Endothelial cell of umbilical vein (primary cell): ENCODE measurements at regions not wholly inside any gene's neighbourhood (a gene's known extent, or its start where the extent isn't known, plus 50 kb on each side); places are given as distances from the start of the nearest gene placed in this dataset.
"Not testable (repeated sequence)": the region's sequence is repeated elsewhere in the genome, so short reads cannot be mapped to it uniquely, and the experiment has no call there.

ENCODE experiments used
- TF ChIP-seq, protein P1 (sequence below), 2 donors: IDR thresholded peaks; 1 replicate in 1 of 2; 2 replicates in 1 of 2; pipeline ENCODE4 v1.5.1; 2011; ENCODE audit warnings: low read length in 2 of 2, mild to moderate bottlenecking in 2 of 2, moderate library complexity in 2 of 2, control low read depth in 1 of 2, inconsistent platforms in 1 of 2, low read depth in 1 of 2; ENCODE audit not compliant: insufficient read depth in 1 of 2; ENCODE audit errors: extremely low read depth in 1 of 2
- TF ChIP-seq, protein P2 (sequence below): IDR thresholded peaks from 2 replicates; pipeline ENCODE4 v1.6.1; 2011; ENCODE audit not compliant: insufficient read depth, insufficient read length

DNA sequence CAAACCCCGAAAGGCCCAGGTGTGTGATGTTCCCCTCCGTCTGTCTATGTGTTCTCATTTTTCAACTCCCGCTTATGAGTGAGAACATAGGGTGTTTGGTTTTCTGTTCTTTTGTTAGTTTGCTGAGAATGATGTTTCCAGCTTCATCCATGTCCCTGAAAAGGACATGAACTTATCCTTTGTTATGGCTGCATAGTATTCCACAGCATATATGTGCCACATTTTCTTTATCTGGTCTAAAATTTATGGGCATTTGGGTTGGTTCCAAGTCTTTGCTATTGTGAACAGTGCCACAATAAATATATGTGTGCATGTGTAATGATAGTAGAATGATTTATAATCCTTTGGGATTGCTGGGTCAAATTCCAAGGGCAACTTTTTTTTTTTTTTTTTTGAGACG is 519.1 kb downstream of the NTRK3 start:
- TF ChIP-seq, protein P1, sequence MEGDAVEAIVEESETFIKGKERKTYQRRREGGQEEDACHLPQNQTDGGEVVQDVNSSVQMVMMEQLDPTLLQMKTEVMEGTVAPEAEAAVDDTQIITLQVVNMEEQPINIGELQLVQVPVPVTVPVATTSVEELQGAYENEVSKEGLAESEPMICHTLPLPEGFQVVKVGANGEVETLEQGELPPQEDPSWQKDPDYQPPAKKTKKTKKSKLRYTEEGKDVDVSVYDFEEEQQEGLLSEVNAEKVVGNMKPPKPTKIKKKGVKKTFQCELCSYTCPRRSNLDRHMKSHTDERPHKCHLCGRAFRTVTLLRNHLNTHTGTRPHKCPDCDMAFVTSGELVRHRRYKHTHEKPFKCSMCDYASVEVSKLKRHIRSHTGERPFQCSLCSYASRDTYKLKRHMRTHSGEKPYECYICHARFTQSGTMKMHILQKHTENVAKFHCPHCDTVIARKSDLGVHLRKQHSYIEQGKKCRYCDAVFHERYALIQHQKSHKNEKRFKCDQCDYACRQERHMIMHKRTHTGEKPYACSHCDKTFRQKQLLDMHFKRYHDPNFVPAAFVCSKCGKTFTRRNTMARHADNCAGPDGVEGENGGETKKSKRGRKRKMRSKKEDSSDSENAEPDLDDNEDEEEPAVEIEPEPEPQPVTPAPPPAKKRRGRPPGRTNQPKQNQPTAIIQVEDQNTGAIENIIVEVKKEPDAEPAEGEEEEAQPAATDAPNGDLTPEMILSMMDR (IDR thresholded peaks at IDR 0.05; ENCODE audit: extremely low read depth in 1 of 2, insufficient read depth in 1 of 2, low read depth in 1 of 2, low read length in 2 of 2) = not testable (repeated sequence)
- TF ChIP-seq, protein P2, sequence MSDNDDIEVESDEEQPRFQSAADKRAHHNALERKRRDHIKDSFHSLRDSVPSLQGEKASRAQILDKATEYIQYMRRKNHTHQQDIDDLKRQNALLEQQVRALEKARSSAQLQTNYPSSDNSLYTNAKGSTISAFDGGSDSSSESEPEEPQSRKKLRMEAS = not testable (repeated sequence)
